Lung (tissue), 11 donors: ENCODE measurements at regions not wholly inside any gene's neighbourhood (a gene's known extent, or its start where the extent isn't known, plus 50 kb on each side); places are given as distances from the start of the nearest gene placed in this dataset.

Experiments used
- ATAC-seq: fragments of 200-7000 bp; cut with Tn5 transposase; one replicate; pipeline ENCODE4 v1.9.1; 2020; ENCODE audit warnings: moderate number of reproducible peaks; ENCODE audit not compliant: insufficient read depth, low FRiP score
- DNase-seq, 3 donors: peaks; one replicate each; pipeline ENCODE4 v3.0.0-alpha.2; 2013 to 2017
- H3K27ac ChIP-seq, 2 donors: one replicate each; pipeline ENCODE4 v1.5.1; 2013; ENCODE audit warnings: mild to moderate bottlenecking in 2 of 2, moderate library complexity in 2 of 2, control low read depth in 1 of 2, inconsistent platforms in 1 of 2, low read depth in 1 of 2, low read length in 1 of 2
- H3K27me3 ChIP-seq, 3 donors: one replicate each; pipeline ENCODE4 v1.5.1; 2013; ENCODE audit warnings: low read length in 2 of 3; ENCODE audit not compliant: control insufficient read depth in 3 of 3, insufficient read depth in 3 of 3
- H3K36me3 ChIP-seq, 4 donors: one replicate each; pipeline ENCODE4 v1.5.1; 2013; ENCODE audit warnings: low read length in 4 of 4, mild to moderate bottlenecking in 1 of 4, moderate library complexity in 1 of 4; ENCODE audit not compliant: control insufficient read depth in 4 of 4, insufficient read depth in 4 of 4
- H3K4me1 ChIP-seq, 5 donors: one replicate each; pipeline ENCODE4 v1.5.1; 2013; ENCODE audit warnings: low read length in 5 of 5, mild to moderate bottlenecking in 2 of 5, moderate library complexity in 1 of 5; ENCODE audit not compliant: control insufficient read depth in 5 of 5, insufficient read depth in 5 of 5
- H3K4me3 ChIP-seq: one replicate; pipeline ENCODE4 v1.5.1; 2013; ENCODE audit warnings: mild to moderate bottlenecking, control low read depth, moderate library complexity
- H3K9ac ChIP-seq, 2 donors: one replicate each; pipeline ENCODE4 v1.5.1; 2013; ENCODE audit warnings: low read length in 2 of 2, control low read depth in 1 of 2; ENCODE audit not compliant: insufficient read depth in 1 of 2
- H3K9me3 ChIP-seq, 4 donors: one replicate each; pipeline ENCODE4 v1.5.1; 2013; ENCODE audit warnings: low read length in 3 of 4, mild to moderate bottlenecking in 1 of 4, moderate library complexity in 1 of 4; ENCODE audit not compliant: control insufficient read depth in 4 of 4, insufficient read depth in 3 of 4
- whole genome bisulfite sequencing, 2 donors: extraction: QIAGEN DNeasy Blood & Tissue Kit; methylation state at CpG; one replicate each; pipeline ENCODE4 v1.1.7; 2013; 5-methylcytosine and 5-hydroxymethylcytosine counted together
- TF ChIP-seq, protein P1 (sequence below): IDR thresholded peaks from 2 replicates; pipeline ENCODE4 v1.5.1; 2012; ENCODE audit warnings: mild to moderate bottlenecking; ENCODE audit errors: control extremely low read depth, extremely low read depth
- donor health status: control.
- donor health status: control.
- donor health status: Bipolar disorder and iron deficiency.
- donor health status: healthy.
- donor health status: DM: yes; HTN: yes; CAD: no.

DNA sequence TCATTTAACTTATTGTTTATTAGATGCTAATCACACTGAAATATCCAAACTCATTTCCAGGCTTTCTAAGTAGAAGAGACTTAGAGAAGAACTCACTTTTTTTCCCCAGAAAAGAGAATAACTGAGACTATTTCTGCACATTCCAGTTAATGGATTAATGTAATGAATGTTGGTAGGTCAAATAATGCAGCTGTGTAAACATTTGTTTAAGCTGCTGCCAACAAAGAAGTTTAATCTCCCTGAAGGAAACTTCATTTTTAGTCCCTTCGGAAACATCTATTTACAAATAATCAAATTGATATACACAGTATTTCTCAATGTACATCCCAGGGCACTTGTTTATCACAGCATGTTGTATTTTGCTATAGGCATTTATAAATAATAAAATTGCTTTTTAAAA lies 126.9 kb downstream of the KCNS3 start:
- Histone ChIP-seq H3K4me1 (peaks cover 0 to 7% (median 0%) of the 10 kb centered on the region in 5 donors), H3K4me3 (no peak overlapping the region), H3K9me3 (peaks cover 0 to 2% (median 0%) of the 10 kb centered on the region in 4 donors), H3K27me3 (no peaks in the 10 kb centered on the region), H3K36me3 (no peaks in the 10 kb centered on the region), H3K9ac (no peak overlapping the region), H3K27ac (no peak overlapping the region)
- TF ChIP-seq, protein P1, sequence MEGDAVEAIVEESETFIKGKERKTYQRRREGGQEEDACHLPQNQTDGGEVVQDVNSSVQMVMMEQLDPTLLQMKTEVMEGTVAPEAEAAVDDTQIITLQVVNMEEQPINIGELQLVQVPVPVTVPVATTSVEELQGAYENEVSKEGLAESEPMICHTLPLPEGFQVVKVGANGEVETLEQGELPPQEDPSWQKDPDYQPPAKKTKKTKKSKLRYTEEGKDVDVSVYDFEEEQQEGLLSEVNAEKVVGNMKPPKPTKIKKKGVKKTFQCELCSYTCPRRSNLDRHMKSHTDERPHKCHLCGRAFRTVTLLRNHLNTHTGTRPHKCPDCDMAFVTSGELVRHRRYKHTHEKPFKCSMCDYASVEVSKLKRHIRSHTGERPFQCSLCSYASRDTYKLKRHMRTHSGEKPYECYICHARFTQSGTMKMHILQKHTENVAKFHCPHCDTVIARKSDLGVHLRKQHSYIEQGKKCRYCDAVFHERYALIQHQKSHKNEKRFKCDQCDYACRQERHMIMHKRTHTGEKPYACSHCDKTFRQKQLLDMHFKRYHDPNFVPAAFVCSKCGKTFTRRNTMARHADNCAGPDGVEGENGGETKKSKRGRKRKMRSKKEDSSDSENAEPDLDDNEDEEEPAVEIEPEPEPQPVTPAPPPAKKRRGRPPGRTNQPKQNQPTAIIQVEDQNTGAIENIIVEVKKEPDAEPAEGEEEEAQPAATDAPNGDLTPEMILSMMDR, result no peak
- 36 to 63% methylated on average over 1 of the region's 1 CpG for WGBS, 2 donors
- no peak for ATAC-seq
- DNase-seq, result peak in 2 of 3 donors; percentile 20 to 46

DNA sequence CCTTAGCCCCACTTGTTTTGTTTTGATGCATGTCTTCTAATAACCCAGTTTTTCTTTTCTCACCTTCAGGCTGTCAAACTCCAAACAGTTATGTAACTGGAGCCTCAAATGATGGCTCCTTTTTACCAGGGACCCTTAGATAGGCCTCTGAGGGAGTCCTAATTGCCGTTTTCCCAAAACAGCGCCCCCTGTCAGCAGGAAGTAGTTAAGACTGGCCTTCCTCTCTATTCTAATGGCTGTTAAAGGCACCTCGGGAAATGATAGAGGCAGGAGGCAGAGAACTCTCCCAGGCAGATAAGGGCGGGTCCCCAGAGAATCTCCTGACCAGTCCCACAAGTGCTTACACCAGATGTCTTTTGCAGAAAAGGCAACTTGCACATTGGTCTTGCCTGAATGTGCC lies 123.2 kb downstream of the KCNS3 start:
- Histone ChIP-seq H3K36me3 (no peaks in the 10 kb centered on the region), H3K4me1 (peaks cover 0 to 7% (median 0%) of the 10 kb centered on the region in 5 donors), H3K27ac (no peak overlapping the region), H3K9ac (no peak overlapping the region), H3K4me3 (no peak overlapping the region), H3K9me3 (peaks cover 0 to 3% (median 1%) of the 10 kb centered on the region in 4 donors), H3K27me3 (no peaks in the 10 kb centered on the region)
- no peak for DNase-seq
- TF ChIP-seq, protein P1, result no peak
- WGBS, 2 donors, result 61 to 65% methylated on average over 4 of the region's 4 CpGs
- ATAC-seq, result no peak

DNA sequence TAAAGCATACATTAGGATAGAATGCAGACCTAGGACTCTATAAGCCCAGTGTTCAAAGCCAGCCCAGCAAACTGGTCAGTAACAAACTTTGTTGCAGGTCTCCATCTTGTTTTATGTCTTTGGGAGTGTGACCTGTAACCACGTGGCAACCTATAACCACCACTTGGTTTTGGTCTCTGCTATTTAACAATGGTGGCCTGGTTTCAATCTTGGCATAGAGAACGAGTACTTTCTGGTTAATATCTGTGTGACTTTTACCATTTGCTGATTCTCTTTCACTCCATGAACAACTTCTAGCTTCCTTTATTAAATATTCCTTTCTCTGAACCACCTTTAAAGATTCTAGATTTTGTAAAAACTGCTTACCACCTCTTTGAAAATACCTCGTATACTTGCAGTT lies 118.5 kb downstream of the KCNS3 start:
- DNase-seq (no peak), ATAC-seq (no peak)
- Histone ChIP-seq H3K9me3 (peaks cover 0 to 11% (median 1%) of the 10 kb centered on the region in 4 donors), H3K36me3 (no peaks in the 10 kb centered on the region), H3K4me1 (no peaks in the 10 kb centered on the region), H3K27me3 (no peaks in the 10 kb centered on the region), H3K4me3 (no peak overlapping the region), H3K9ac (no peak overlapping the region), H3K27ac (no peak overlapping the region)
- TF ChIP-seq, protein P1, result no peak
- WGBS, 2 donors, result 81 to 86% methylated on average over 3 of the region's 3 CpGs

DNA sequence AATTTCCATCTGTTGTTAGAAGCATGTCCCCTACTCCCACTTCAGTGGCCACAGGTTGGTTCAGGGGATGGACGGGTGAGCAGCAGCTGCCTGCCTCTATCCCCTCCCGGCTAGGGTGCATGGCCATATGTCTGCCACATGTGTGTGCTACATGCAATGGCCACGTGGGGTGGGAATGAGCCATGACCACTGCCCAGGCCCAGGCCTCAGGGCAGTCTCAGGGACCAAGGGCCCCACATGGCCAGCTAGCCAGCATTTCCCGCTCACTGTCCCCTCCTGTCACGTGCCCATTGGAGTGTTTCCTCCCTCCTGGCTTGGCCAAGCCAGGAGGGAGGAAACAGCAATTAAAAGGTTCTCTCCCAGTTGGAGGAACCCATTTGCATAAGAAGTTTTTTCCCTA lies 117.1 kb downstream of the KCNS3 start:
- Histone ChIP-seq H3K27ac (no peak overlapping the region), H3K4me3 (no peak overlapping the region), H3K9me3 (peaks cover 0 to 9% (median 1%) of the 10 kb centered on the region in 4 donors), H3K36me3 (no peaks in the 10 kb centered on the region), H3K27me3 (no peaks in the 10 kb centered on the region), H3K9ac (no peak overlapping the region), H3K4me1 (no peaks in the 10 kb centered on the region)
- WGBS, 2 donors, result 87% methylated on average over 5 of the region's 5 CpGs
- DNase-seq (no peak), ATAC-seq (no peak)
- TF ChIP-seq, protein P1, result no peak
